ENCODE measurements at regions not wholly inside any gene's neighbourhood (a gene's known extent, or its start where the extent isn't known, plus 50 kb on each side); places are given as distances from the start of the nearest gene placed in this dataset.

GRCh38 chr1:83583351-83584014, 415.4 kb downstream of the TTLL7 start:
- TF ChIP-seq CTCF (conservative IDR thresholded peaks at IDR 0.05; ENCODE audit: low read depth, low read length) (no peak), CHD1 (IDR thresholded peaks at IDR 0.05; ENCODE audit: low read depth, low read length) (no peak), RFX5 (IDR thresholded peaks at IDR 0.05; ENCODE audit: low read depth, low read length) (no peak), POLR2A (IDR thresholded peaks at IDR 0.05; ENCODE audit: low read depth, low read length) (no peak), RCOR1 (IDR thresholded peaks at IDR 0.05; ENCODE audit: insufficient replicate concordance, low read length) (no peak), RAD21 (IDR thresholded peaks at IDR 0.05; ENCODE audit: low read length) (no peak), BHLHE40 (IDR thresholded peaks at IDR 0.05; ENCODE audit: low read depth, low read length) (no peak), CEBPB (IDR thresholded peaks at IDR 0.05; ENCODE audit: low read depth, low read length) (no peak)
